H9 (cell line): ENCODE measurements at regions not wholly inside any gene's neighbourhood (a gene's known extent, or its start where the extent isn't known, plus 50 kb on each side); places are given as distances from the start of the nearest gene placed in this dataset.

Source experiments
- DNase-seq: peaks from one replicate; pipeline ENCODE4 v3.0.0-alpha.2; 2017
- H2AFZ ChIP-seq: one replicate; pipeline ENCODE4 v1.6.1; 2013; ENCODE audit warnings: mild to moderate bottlenecking, low read length, control low read depth, moderate library complexity
- H2AK5ac ChIP-seq: 2 replicates; pipeline ENCODE4 v1.6.1; 2013; ENCODE audit warnings: low read length, control low read depth, mixed read lengths; ENCODE audit not compliant: insufficient read length
- H2BK120ac ChIP-seq: one replicate; pipeline ENCODE4 v1.6.1; 2013; ENCODE audit warnings: low read depth, mild to moderate bottlenecking, low read length, control low read depth, inconsistent platforms; ENCODE audit not compliant: poor library complexity, severe bottlenecking
- H2BK12ac ChIP-seq: 2 replicates; pipeline ENCODE4 v1.6.1; 2013; ENCODE audit warnings: low read length, control low read depth, mixed read lengths, low read depth; ENCODE audit not compliant: insufficient read length
- H2BK15ac ChIP-seq: 2 replicates; pipeline ENCODE4 v1.6.1; 2013; ENCODE audit warnings: low read depth, low read length, control low read depth
- H2BK20ac ChIP-seq: one replicate; pipeline ENCODE4 v1.6.1; 2013; ENCODE audit warnings: low read depth, mild to moderate bottlenecking, low read length, control low read depth, inconsistent platforms; ENCODE audit not compliant: poor library complexity, severe bottlenecking
- H2BK5ac ChIP-seq: 2 replicates; pipeline ENCODE4 v1.6.1; 2013; ENCODE audit warnings: low read length, control low read depth, mixed read lengths; ENCODE audit not compliant: insufficient read length
- H3K14ac ChIP-seq: 2 replicates; pipeline ENCODE4 v1.6.1; 2013; ENCODE audit warnings: low read length, control low read depth; ENCODE audit not compliant: insufficient read depth
- H3K18ac ChIP-seq: 2 replicates; pipeline ENCODE4 v1.6.1; 2013; ENCODE audit warnings: low read depth, mild to moderate bottlenecking, mixed read lengths, low read length, control low read depth; ENCODE audit not compliant: insufficient read length
- H3K23ac ChIP-seq: 2 replicates; pipeline ENCODE4 v1.6.1; 2013; ENCODE audit warnings: low read length, control low read depth, mixed read lengths, low read depth; ENCODE audit not compliant: insufficient read length
- H3K23me2 ChIP-seq: 2 replicates; pipeline ENCODE4 v1.6.1; 2013; ENCODE audit warnings: low read depth, mild to moderate bottlenecking, mixed read lengths, low read length, control low read depth; ENCODE audit not compliant: insufficient read length, poor library complexity, severe bottlenecking
- H3K27ac ChIP-seq: 2 replicates; pipeline ENCODE4 v1.5.1; 2013; ENCODE audit warnings: low read length, control low read depth, mixed read lengths, low read depth; ENCODE audit not compliant: insufficient read length
- H3K27me3 ChIP-seq: 2 replicates; pipeline ENCODE4 v1.6.1; 2013; ENCODE audit warnings: low read length, control low read depth, inconsistent platforms; ENCODE audit not compliant: insufficient read depth
- H3K4ac ChIP-seq: 2 replicates; pipeline ENCODE4 v1.6.1; 2013; ENCODE audit warnings: low read depth, mild to moderate bottlenecking, control low read depth, inconsistent platforms, low read length, moderate library complexity
- H3K4me1 ChIP-seq: 2 replicates; pipeline ENCODE4 v1.6.1; 2013; ENCODE audit warnings: low read length, control low read depth, inconsistent platforms; ENCODE audit not compliant: insufficient read depth
- H3K4me2 ChIP-seq: 2 replicates; pipeline ENCODE4 v1.6.1; 2013; ENCODE audit warnings: low read length, control low read depth, mixed read lengths; ENCODE audit not compliant: insufficient read length, insufficient read depth
- H3K56ac ChIP-seq: 2 replicates; pipeline ENCODE4 v1.6.1; 2013; ENCODE audit warnings: low read depth, mild to moderate bottlenecking, mixed read lengths, low read length, control low read depth; ENCODE audit not compliant: insufficient read length
- H3K79me1 ChIP-seq: 2 replicates; pipeline ENCODE4 v1.6.1; 2013; ENCODE audit warnings: low read depth, mild to moderate bottlenecking, moderate library complexity, low read length, control low read depth, inconsistent platforms; ENCODE audit not compliant: insufficient read depth, poor library complexity, severe bottlenecking
- H3K79me2 ChIP-seq: 2 replicates; pipeline ENCODE4 v1.6.1; 2013; ENCODE audit warnings: low read length, control low read depth, inconsistent platforms; ENCODE audit not compliant: insufficient read depth
- H3K9ac ChIP-seq: 2 replicates; pipeline ENCODE4 v1.6.1; 2013; ENCODE audit warnings: low read length, control low read depth, mixed read lengths; ENCODE audit not compliant: insufficient read length; ENCODE audit errors: extremely low read depth
- H3K9me3 ChIP-seq: one replicate; pipeline ENCODE4 v1.6.1; 2013; ENCODE audit warnings: low read depth, low read length, inconsistent platforms; ENCODE audit not compliant: control insufficient read depth
- H3T11ph ChIP-seq: one replicate; pipeline ENCODE4 v1.6.1; 2013; ENCODE audit warnings: mild to moderate bottlenecking, low read length, control low read depth, inconsistent platforms
- H4K20me1 ChIP-seq: one replicate; pipeline ENCODE4 v1.6.1; 2013; ENCODE audit not compliant: control insufficient read depth, insufficient read length, insufficient read depth
- H4K5ac ChIP-seq: 2 replicates; pipeline ENCODE4 v1.6.1; 2013; ENCODE audit warnings: low read depth, mild to moderate bottlenecking, mixed read lengths, low read length, control low read depth; ENCODE audit not compliant: insufficient read length
- H4K8ac ChIP-seq: replicated peaks from 2 replicates; pipeline ENCODE4 v1.6.1; 2013; ENCODE audit warnings: low read length, control low read depth, mixed read lengths, low read depth; ENCODE audit not compliant: insufficient read length
- H4K91ac ChIP-seq: 2 replicates; pipeline ENCODE4 v1.6.1; 2013; ENCODE audit warnings: low read depth, mild to moderate bottlenecking, moderate library complexity, mixed read lengths, low read length, control low read depth; ENCODE audit not compliant: insufficient read length
- H3K27ac Mint-ChIP-seq, 3 experiments: 2 replicates in 2 of 3; 3 replicates in 1 of 3; pipeline ENCODE4 v1.8.0; 2020 to 2021; ENCODE audit warnings: mixed read lengths in 3 of 3, mild to moderate bottlenecking in 1 of 3, moderate library complexity in 1 of 3
- H3K27me3 Mint-ChIP-seq: 2 replicates; pipeline ENCODE4 v1.8.0; 2021; ENCODE audit warnings: low read depth, mild to moderate bottlenecking, moderate library complexity, mixed read lengths
- H3K36me3 Mint-ChIP-seq, 3 experiments: 2 replicates in 2 of 3; 3 replicates in 1 of 3; pipeline ENCODE4 v1.8.0; 2020 to 2021; ENCODE audit warnings: low read depth in 3 of 3, mixed read lengths in 3 of 3; ENCODE audit not compliant: insufficient read depth in 1 of 3
- H3K4me1 Mint-ChIP-seq, 2 experiments: 2 replicates each; pipeline ENCODE4 v1.8.0; 2020; ENCODE audit warnings: mixed read lengths in 2 of 2
- H3K4me3 Mint-ChIP-seq, 2 experiments: 2 replicates in 1 of 2; 3 replicates in 1 of 2; pipeline ENCODE4 v1.8.0; 2020 to 2021; ENCODE audit warnings: mild to moderate bottlenecking in 2 of 2, mixed read lengths in 2 of 2, moderate library complexity in 1 of 2
- H3K9me3 Mint-ChIP-seq, 2 experiments: 2 replicates in 1 of 2; 3 replicates in 1 of 2; pipeline ENCODE4 v1.8.0; 2020; ENCODE audit warnings: mild to moderate bottlenecking in 2 of 2, mixed read lengths in 2 of 2, moderate library complexity in 1 of 2
- WGBS: extraction: QIAGEN DNeasy Blood & Tissue Kit; methylation state at CpG from one replicate; pipeline ENCODE4 v1.1.7; 2013; ENCODE audit warnings: missing lambda C conversion rate, low lambda C conversion rate, mixed read lengths; ENCODE audit not compliant: insufficient read length; ENCODE audit errors: extremely low coverage; 5-methylcytosine and 5-hydroxymethylcytosine counted together
- TF ChIP-seq, protein P1 (sequence below): fragments of 200-600 bp; sonication (generic); conservative IDR thresholded peaks from 3 replicates; pipeline ENCODE4 v1.8.0; 2021; ENCODE audit warnings: antibody characterized with exemption, mild to moderate bottlenecking

DNA sequence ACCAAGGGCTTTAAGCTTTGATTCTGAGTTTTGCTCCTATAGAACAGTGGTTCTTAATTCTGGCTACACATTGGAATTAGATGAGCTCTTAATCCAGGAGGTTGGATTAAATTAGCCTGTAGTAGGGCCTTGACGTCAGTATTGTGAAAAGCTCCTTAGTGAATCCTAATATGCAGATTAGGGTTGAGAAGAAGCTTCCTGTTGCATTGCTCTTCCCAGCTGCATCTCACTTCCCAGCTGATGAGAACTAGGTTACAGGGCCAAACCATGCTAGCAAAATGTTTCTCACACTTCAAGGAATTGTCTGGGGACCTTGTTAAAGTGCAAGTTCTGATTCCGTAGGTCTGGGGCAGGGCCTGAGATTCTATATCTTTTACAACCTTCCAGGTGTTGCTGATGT lies 300.0 kb downstream of the ZSWIM6 start:
- Mint-ChIP-seq H3K4me1 (peaks cover 16 to 25% of the 10 kb centered on the region in 2 experiments), H3K36me3 (no peaks in the 10 kb centered on the region; a peak in 1 of 7 replicates), H3K27ac (no peak overlapping the region), H3K27me3 (peaks cover 3% of the 10 kb centered on the region; the same call in 1 of the 2 replicates), H3K9me3 (peaks cover 0 to 4% of the 10 kb centered on the region in 2 experiments; a peak in 3 of 5 replicates), H3K4me3 (no peak overlapping the region)
- no peak overlapping the region for H2AFZ ChIP-seq
- peak overlapping the region; percentile 10 for H3K4me2 ChIP-seq
- H2AK5ac ChIP-seq = no peak overlapping the region
- no peak for DNase-seq
- H3K79me2 ChIP-seq = no peaks in the 10 kb centered on the region
- H4K20me1 ChIP-seq = no peaks in the 10 kb centered on the region
- no peak overlapping the region for H2BK15ac ChIP-seq
- H2BK120ac ChIP-seq = no peak overlapping the region
- H3K79me1 ChIP-seq = no peaks in the 10 kb centered on the region
- no peak overlapping the region for H2BK20ac ChIP-seq
- H4K8ac ChIP-seq = no peak overlapping the region
- WGBS = no CpG with 5 or more reads among the region's 2 CpGs
- H3K4ac ChIP-seq = no peak overlapping the region
- no peak overlapping the region for H3K56ac ChIP-seq
- H3K18ac ChIP-seq = no peak overlapping the region
- no peak overlapping the region for H2BK5ac ChIP-seq
- no peaks in the 10 kb centered on the region for H3K9me3 ChIP-seq
- H3T11ph ChIP-seq = no peak overlapping the region
- H3K27me3 ChIP-seq = no peaks in the 10 kb centered on the region
- TF ChIP-seq, protein P1, sequence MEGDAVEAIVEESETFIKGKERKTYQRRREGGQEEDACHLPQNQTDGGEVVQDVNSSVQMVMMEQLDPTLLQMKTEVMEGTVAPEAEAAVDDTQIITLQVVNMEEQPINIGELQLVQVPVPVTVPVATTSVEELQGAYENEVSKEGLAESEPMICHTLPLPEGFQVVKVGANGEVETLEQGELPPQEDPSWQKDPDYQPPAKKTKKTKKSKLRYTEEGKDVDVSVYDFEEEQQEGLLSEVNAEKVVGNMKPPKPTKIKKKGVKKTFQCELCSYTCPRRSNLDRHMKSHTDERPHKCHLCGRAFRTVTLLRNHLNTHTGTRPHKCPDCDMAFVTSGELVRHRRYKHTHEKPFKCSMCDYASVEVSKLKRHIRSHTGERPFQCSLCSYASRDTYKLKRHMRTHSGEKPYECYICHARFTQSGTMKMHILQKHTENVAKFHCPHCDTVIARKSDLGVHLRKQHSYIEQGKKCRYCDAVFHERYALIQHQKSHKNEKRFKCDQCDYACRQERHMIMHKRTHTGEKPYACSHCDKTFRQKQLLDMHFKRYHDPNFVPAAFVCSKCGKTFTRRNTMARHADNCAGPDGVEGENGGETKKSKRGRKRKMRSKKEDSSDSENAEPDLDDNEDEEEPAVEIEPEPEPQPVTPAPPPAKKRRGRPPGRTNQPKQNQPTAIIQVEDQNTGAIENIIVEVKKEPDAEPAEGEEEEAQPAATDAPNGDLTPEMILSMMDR = no peak
- no peaks in the 10 kb centered on the region; the same call in 1 of the 2 replicates for H3K4me1 ChIP-seq
- no peak overlapping the region for H3K9ac ChIP-seq
- no peak overlapping the region for H4K91ac ChIP-seq
- no peak overlapping the region for H4K5ac ChIP-seq
- H3K14ac ChIP-seq = no peak overlapping the region
- H3K27ac ChIP-seq = no peak overlapping the region
- no peak overlapping the region for H2BK12ac ChIP-seq
- H3K23ac ChIP-seq = no peak overlapping the region
- no peaks in the 10 kb centered on the region for H3K23me2 ChIP-seq
